ENCODE measurements at regions not wholly inside any gene's neighbourhood (a gene's known extent, or its start where the extent isn't known, plus 50 kb on each side); places are given as distances from the start of the nearest gene placed in this dataset.
"Not testable (repeated sequence)": the region's sequence is repeated elsewhere in the genome, so short reads cannot be mapped to it uniquely, and the experiment has no call there.

GRCh38 chr7:114802632-114803031 is 119.3 kb upstream of the MDFIC start:
- DNase-seq (ENCODE audit: low read depth in 2 of 3, low spot score in 2 of 3) = no peak

GRCh38 chr7:114806590-114807162 is 115.2 kb upstream of the MDFIC start:
- no peak for DNase-seq (ENCODE audit: low read depth in 2 of 3, low spot score in 2 of 3)

- no peak for DNase-seq (ENCODE audit: low read depth in 2 of 3, low spot score in 2 of 3)
Measured at GRCh38 chr7:114812570-114812969, 109.3 kb upstream of the MDFIC start.

- no peak for DNase-seq (ENCODE audit: low read depth in 2 of 3, low spot score in 2 of 3)
Measured at GRCh38 chr7:114813624-114814023, 108.3 kb upstream of the MDFIC start.

GRCh38 chr7:114817036-114817435 is 104.9 kb upstream of the MDFIC start:
- not testable (repeated sequence) for DNase-seq (ENCODE audit: low read depth in 2 of 3, low spot score in 2 of 3)

- DNase-seq (ENCODE audit: low read depth in 2 of 3, low spot score in 2 of 3) = no peak
Measured at GRCh38 chr7:114818501-114818900, 103.4 kb upstream of the MDFIC start.

- no peak for DNase-seq (ENCODE audit: low read depth in 2 of 3, low spot score in 2 of 3)
Measured at GRCh38 chr7:114819616-114820362, 102.1 kb upstream of the MDFIC start.

- DNase-seq (ENCODE audit: low read depth in 2 of 3, low spot score in 2 of 3) = no peak
Measured at GRCh38 chr7:114821030-114821900, 100.6 kb upstream of the MDFIC start.

- DNase-seq (ENCODE audit: low read depth in 2 of 3, low spot score in 2 of 3) = no peak
Measured at GRCh38 chr7:114822131-114822530, 99.8 kb upstream of the MDFIC start.

GRCh38 chr7:114822844-114823243 is 99.0 kb upstream of the MDFIC start:
- DNase-seq (ENCODE audit: low read depth in 2 of 3, low spot score in 2 of 3) = no peak

GRCh38 chr7:114823290-114823689 is 98.6 kb upstream of the MDFIC start:
- DNase-seq (ENCODE audit: low read depth in 2 of 3, low spot score in 2 of 3) = no peak

GRCh38 chr7:114825423-114825951 is 96.4 kb upstream of the MDFIC start:
- peak in 2 of 3 experiments; percentile 6 to 14 for DNase-seq (ENCODE audit: low read depth in 2 of 3, low spot score in 2 of 3)

GRCh38 chr7:114830952-114831351 is 90.9 kb upstream of the MDFIC start:
- DNase-seq (ENCODE audit: low read depth in 2 of 3, low spot score in 2 of 3) = no peak

GRCh38 chr7:114832906-114833595 is 88.8 kb upstream of the MDFIC start:
- DNase-seq (ENCODE audit: low read depth in 2 of 3, low spot score in 2 of 3) = no peak

GRCh38 chr7:114835303-114835702 is 86.6 kb upstream of the MDFIC start:
- DNase-seq (ENCODE audit: low read depth in 2 of 3, low spot score in 2 of 3) = no peak

GRCh38 chr7:114835861-114836260 is 86.0 kb upstream of the MDFIC start:
- no peak for DNase-seq (ENCODE audit: low read depth in 2 of 3, low spot score in 2 of 3)

GRCh38 chr7:114842551-114843065 is 79.3 kb upstream of the MDFIC start:
- no peak for DNase-seq (ENCODE audit: low read depth in 2 of 3, low spot score in 2 of 3)

GRCh38 chr7:114843102-114843501 is 78.8 kb upstream of the MDFIC start:
- DNase-seq (ENCODE audit: low read depth in 2 of 3, low spot score in 2 of 3) = no peak

- DNase-seq (ENCODE audit: low read depth in 2 of 3, low spot score in 2 of 3) = no peak
Measured at GRCh38 chr7:114851406-114852061, 70.4 kb upstream of the MDFIC start.

GRCh38 chr7:114852293-114852692 is 69.6 kb upstream of the MDFIC start:
- DNase-seq (ENCODE audit: low read depth in 2 of 3, low spot score in 2 of 3) = no peak
